GM12878 (cell line): ENCODE measurements at regions not wholly inside any gene's neighbourhood (a gene's known extent, or its start where the extent isn't known, plus 50 kb on each side); places are given as distances from the start of the nearest gene placed in this dataset.

Source experiments
- ATAC-seq: fragments of 200-7000 bp; cut with Tn5 transposase; 3 replicates; pipeline ENCODE4 v1.9.1; 2020; ENCODE audit warnings: mild to moderate bottlenecking, moderate library complexity
- BruUV-seq: library from RNA; stranded (reverse); fragments of 400-500 nt; replicated peaks from 2 replicates; lab custom pipeline; 2021; lab: Mats Ljungman, UMichigan
- CTCF ChIA-PET: fragments of 300-600 bp; sonication (Branson Sonifier 250); formaldehyde crosslinking; extraction: SDS; loops from one replicate; lab custom pipeline; 2021; ENCODE audit warnings: inconsistent platforms; lab: Yijun Ruan, JAX
- POLR2A ChIA-PET: fragments of 350-600 bp; formaldehyde crosslinking; extraction: SDS; loops from one replicate; lab custom pipeline; 2021; ENCODE audit warnings: inconsistent platforms; lab: Charles Lee
- RAD21 ChIA-PET: fragments of 300-600 bp; sonication (Branson Sonifier 250); formaldehyde crosslinking; loops from one replicate; lab custom pipeline; 2023; ENCODE audit warnings: antibody characterized with exemption; ENCODE audit not compliant: unreplicated experiment; lab: Charles Lee
- SMC1A ChIA-PET: fragments of 300-600 bp; sonication (Branson Sonifier 250); formaldehyde crosslinking; loops from one replicate; lab custom pipeline; 2023; ENCODE audit not compliant: unreplicated experiment, uncharacterized antibody; lab: Charles Lee
- DNase-seq: peaks from one replicate; pipeline ENCODE4 v3.0.0-alpha.2; 2011; ENCODE audit warnings: low read depth, low spot score
- FAIRE-seq: peaks from 3 replicates; lab custom pipeline; 2011; peaks lifted over from hg19 to GRCh38; lab: Jason Lieb, UNC
- H2AFZ ChIP-seq: 2 replicates; pipeline ENCODE4 v1.6.0; 2011; ENCODE audit warnings: low read depth, low read length, control low read depth; ENCODE audit not compliant: control insufficient read depth
- H3K27ac ChIP-seq: 2 replicates; pipeline ENCODE4 v1.5.1; 2011; ENCODE audit warnings: control low read depth; ENCODE audit not compliant: control insufficient read depth, insufficient read depth
- H3K27me3 ChIP-seq, 2 experiments: replicated peaks in 1 of 2; 2 replicates each; pipeline versions ENCODE4 v1.6.0 to v1.6.1; 2011; ENCODE audit warnings: low read length in 1 of 2; ENCODE audit not compliant: control insufficient read depth in 2 of 2, insufficient read depth in 2 of 2
- H3K36me3 ChIP-seq, 2 experiments: 2 replicates each; pipeline ENCODE4 v1.5.1; 2011; ENCODE audit warnings: low read length in 1 of 2; ENCODE audit not compliant: control insufficient read depth in 2 of 2, insufficient read depth in 2 of 2
- H3K4me1 ChIP-seq: 2 replicates; pipeline ENCODE4 v1.6.1; 2011; ENCODE audit warnings: mild to moderate bottlenecking, low read length, moderate library complexity, mixed read lengths; ENCODE audit not compliant: control insufficient read depth, insufficient read depth
- H3K4me2 ChIP-seq: 2 replicates; pipeline ENCODE4 v1.6.0; 2011; ENCODE audit warnings: control low read depth; ENCODE audit not compliant: control insufficient read depth, insufficient read depth
- H3K4me3 ChIP-seq: fragments of 200-600 bp; sonication (generic); 2 replicates; pipeline ENCODE4 v1.5.1; 2016
- H3K79me2 ChIP-seq: 2 replicates; pipeline ENCODE4 v1.6.0; 2011; ENCODE audit warnings: low read length; ENCODE audit not compliant: control insufficient read depth, insufficient read depth
- H3K9ac ChIP-seq: 2 replicates; pipeline ENCODE4 v1.8.0; 2011; ENCODE audit warnings: low read length, control low read depth, mixed read lengths; ENCODE audit not compliant: control insufficient read depth, insufficient read depth
- H3K9me3 ChIP-seq: replicated peaks from 3 replicates; pipeline ENCODE4 v1.5.1; 2011; ENCODE audit warnings: mild to moderate bottlenecking, low read length; ENCODE audit not compliant: control insufficient read depth, insufficient read depth
- H4K20me1 ChIP-seq: 2 replicates; pipeline ENCODE4 v1.6.0; 2011; ENCODE audit not compliant: control insufficient read depth, insufficient read depth
- CEBPB ChIP-seq, 2 experiments: fragments of 150-350 bp in 1 of 2; IDR thresholded peaks; 2 replicates each; pipeline ENCODE4 v1.6.1; 2012 to 2014; ENCODE audit warnings: low read depth in 2 of 2, low read length in 2 of 2, borderline replicate concordance in 1 of 2, inconsistent platforms in 1 of 2
- REST ChIP-seq: IDR thresholded peaks from 2 replicates; pipeline ENCODE4 v1.6.1; 2012; ENCODE audit warnings: mild to moderate bottlenecking, low read depth, low read length
- SRF ChIP-seq, 2 experiments: IDR thresholded peaks; 2 replicates each; pipeline ENCODE4 v1.6.1; 2011; ENCODE audit warnings: low read depth in 2 of 2, low read length in 2 of 2, mild to moderate bottlenecking in 1 of 2, moderate library complexity in 1 of 2
- WGBS: methylation state at CpG from one replicate; pipeline ENCODE4 v1.1.6; 2016; ENCODE audit warnings: low lambda C conversion rate; ENCODE audit not compliant: insufficient replicate concordance, insufficient coverage; ENCODE audit errors: missing lambda C conversion rate; 5-methylcytosine and 5-hydroxymethylcytosine counted together
- in situ Hi-C: fragments of 300-500 bp; cut with MboI; formaldehyde crosslinking; loops from 9 replicates; pipeline ENCODE4 v1.14.3; 2018; ENCODE audit warnings: mixed read lengths
- intact Hi-C: fragments of 100-400 bp; cut with micrococcal nuclease; formaldehyde crosslinking; loops from one replicate; pipeline ENCODE4 v1.14.2; 2022; ENCODE audit not compliant: unreplicated experiment

- no peak for ATAC-seq
- H4K20me1 ChIP-seq = no peaks in the 10 kb centered on the region
- POLR2A ChIA-PET = no interaction called here
- no peak overlapping the region for H3K4me2 ChIP-seq
- BruUV-seq = no TSS peak
- H3K36me3 ChIP-seq = no peaks in the 10 kb centered on the region
- H3K9me3 ChIP-seq = no peaks in the 10 kb centered on the region
- intact Hi-C loops (no loop called here), in situ Hi-C loops (no loop called here)
- TF ChIP-seq CEBPB (IDR thresholded peaks at IDR 0.05; ENCODE audit: borderline replicate concordance in 1 of 2, low read depth in 2 of 2, low read length in 2 of 2) (no peak), REST (no peak), SRF (IDR thresholded peaks at IDR 0.05; ENCODE audit: low read depth in 2 of 2, low read length in 2 of 2) (no peak)
- H2AFZ ChIP-seq = no peak overlapping the region
- DNase-seq = no peak
- FAIRE-seq = no peak
- no peak overlapping the region for H3K9ac ChIP-seq
- SMC1A ChIA-PET = no interaction called here
- no peaks in the 10 kb centered on the region for H3K4me1 ChIP-seq
- no peak overlapping the region for H3K27ac ChIP-seq
- 26% methylated on average over 39 of the region's 54 CpGs for WGBS
- RAD21 ChIA-PET = no interaction called here
- no peaks in the 10 kb centered on the region for H3K79me2 ChIP-seq
- peaks cover 1 to 7% of the 10 kb centered on the region in 2 experiments; a peak in 3 of 4 replicates for H3K27me3 ChIP-seq
- CTCF ChIA-PET = no interaction called here
- no peak overlapping the region for H3K4me3 ChIP-seq
Observed at GRCh38 chr11:70661761-70662501, 263.6 kb downstream of the CTTN start.
